GM12874 (cell line): ENCODE measurements at regions not wholly inside any gene's neighbourhood (a gene's known extent, or its start where the extent isn't known, plus 50 kb on each side); places are given as distances from the start of the nearest gene placed in this dataset.

Source experiments
- CTCF ChIP-seq: IDR thresholded peaks from 2 replicates; pipeline ENCODE4 v1.5.1; 2011; ENCODE audit warnings: low read depth, mild to moderate bottlenecking, control low read depth, low read length, moderate library complexity; ENCODE audit not compliant: insufficient read depth

DNA sequence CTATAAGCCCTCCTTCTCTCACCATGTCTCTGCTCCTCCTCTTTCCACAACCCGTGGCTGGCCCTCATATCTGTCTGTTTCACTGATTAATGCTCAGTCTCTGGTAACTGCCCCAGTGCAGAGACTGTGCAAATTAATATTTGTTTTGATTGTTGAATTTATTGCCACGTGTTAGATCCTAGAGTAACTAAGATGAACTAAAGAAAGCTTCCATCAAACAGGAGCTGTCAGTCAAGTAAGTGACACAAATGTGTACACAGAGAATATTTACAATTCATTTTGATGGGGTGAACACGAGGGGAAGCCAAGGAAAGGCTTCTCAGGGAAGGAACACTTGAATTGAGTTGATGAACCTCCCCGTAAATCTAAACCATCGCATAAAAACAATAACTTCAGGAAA is 182.5 kb downstream of the BAMBI start:
- TF ChIP-seq CTCF = no peak

DNA sequence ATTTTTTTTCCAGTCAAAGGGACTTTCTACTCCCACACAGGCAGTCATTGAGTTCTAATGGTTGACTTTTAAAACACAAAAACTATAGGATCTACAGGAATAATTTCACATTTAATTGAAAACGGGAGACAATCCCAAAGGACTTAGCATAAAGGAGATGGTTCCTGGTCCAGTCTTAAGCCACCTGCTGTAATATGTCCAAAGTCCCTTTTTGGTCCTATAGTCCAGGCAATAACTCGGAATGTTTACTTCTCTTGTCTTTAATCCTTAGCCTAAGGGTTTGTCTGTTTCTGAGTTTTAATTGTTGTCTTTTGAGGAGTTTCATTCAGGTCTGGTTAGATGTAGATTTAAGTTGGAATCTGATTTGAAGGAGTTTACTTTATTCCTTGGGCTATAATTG is 184.9 kb downstream of the BAMBI start:
- no peak for TF ChIP-seq CTCF

- no peak for TF ChIP-seq CTCF
These were observed 192.4 kb downstream of the BAMBI start for GRCh38 chr10:28869606-28870201.

GRCh38 chr10:28871665-28872064 is 194.3 kb downstream of the BAMBI start:
- no peak for TF ChIP-seq CTCF

GRCh38 chr10:28872587-28873165 is 195.4 kb downstream of the BAMBI start:
- no peak for TF ChIP-seq CTCF

- no peak for TF ChIP-seq CTCF
These were observed 196.2 kb downstream of the BAMBI start for GRCh38 chr10:28873540-28873939.

GRCh38 chr10:28874210-28874609 is 196.9 kb downstream of the BAMBI start:
- no peak for TF ChIP-seq CTCF
